H1 (cell line): ENCODE measurements at regions not wholly inside any gene's neighbourhood (a gene's known extent, or its start where the extent isn't known, plus 50 kb on each side); places are given as distances from the start of the nearest gene placed in this dataset.

Experiments used
- ATF2 ChIP-seq: IDR thresholded peaks from 2 replicates; pipeline ENCODE4 v1.6.1; 2012; ENCODE audit warnings: low read length, inconsistent platforms
- EP300 ChIP-seq, 2 experiments: IDR thresholded peaks; 1 replicate in 1 of 2; 2 replicates in 1 of 2; pipeline ENCODE4 v1.6.1; 2011 to 2012; ENCODE audit warnings: low read depth in 2 of 2, low read length in 2 of 2, mild to moderate bottlenecking in 2 of 2, borderline replicate concordance in 1 of 2, inconsistent platforms in 1 of 2, moderate library complexity in 1 of 2
- NRF1 ChIP-seq: IDR thresholded peaks from 2 replicates; pipeline ENCODE4 v1.6.1; 2011; ENCODE audit warnings: mild to moderate bottlenecking, low read depth, low read length, improper control_type of control experiment

DNA sequence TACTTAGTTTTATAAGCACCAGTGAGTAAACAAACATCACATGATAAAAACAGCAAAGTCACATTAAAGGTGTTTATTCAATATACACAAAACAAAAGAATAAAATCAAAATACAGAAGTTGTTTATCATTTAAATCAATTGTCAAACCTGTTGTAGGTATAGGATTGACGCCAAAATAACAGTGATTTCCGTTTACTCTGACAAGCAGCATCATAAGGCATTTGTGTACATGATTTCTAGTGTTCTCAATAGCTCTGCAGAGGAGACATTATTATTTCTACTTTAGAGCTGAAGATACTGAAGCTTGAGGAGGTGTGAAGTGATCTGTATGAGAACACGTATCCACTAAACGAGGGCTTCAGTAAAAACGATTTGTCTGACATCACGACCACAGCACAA lies 171.9 kb downstream of the CCDC59 start (continued):
- no peak for TF ChIP-seq EP300 (IDR thresholded peaks at IDR 0.05; ENCODE audit: borderline replicate concordance in 1 of 2, low read depth in 2 of 2, low read length in 2 of 2)
- no peak for TF ChIP-seq ATF2
- TF ChIP-seq NRF1 = no peak
- TF ChIP-seq, all 59 proteins: peak for 0
